Adrenal gland (tissue), 5 donors: ENCODE measurements at regions not wholly inside any gene's neighbourhood (a gene's known extent, or its start where the extent isn't known, plus 50 kb on each side); places are given as distances from the start of the nearest gene placed in this dataset.

ENCODE experiments used
- POLR2A ChIP-seq, 2 donors: fragments of 450-650 bp; IDR thresholded peaks; one replicate each; pipeline ENCODE4 v1.6.1; 2017; ENCODE audit warnings: antibody characterized with exemption in 2 of 2, mild to moderate bottlenecking in 2 of 2, moderate library complexity in 1 of 2
- TF ChIP-seq, protein P1 (sequence below), 6 experiments: fragments of 450-650 bp in 4 of 6; fragments of 200-600 bp in 2 of 6; sonication (generic) in 1 of 6; IDR thresholded peaks; 1 replicate in 5 of 6; 2 replicates in 1 of 6; pipeline versions ENCODE4 v1.5.1 to v1.8.0; 2016 to 2021; ENCODE audit warnings: antibody characterized with exemption in 6 of 6, mild to moderate bottlenecking in 2 of 6, moderate library complexity in 1 of 6
- donor health status: DM: no; HTN: no; CAD: no.

- TF ChIP-seq, protein P1, sequence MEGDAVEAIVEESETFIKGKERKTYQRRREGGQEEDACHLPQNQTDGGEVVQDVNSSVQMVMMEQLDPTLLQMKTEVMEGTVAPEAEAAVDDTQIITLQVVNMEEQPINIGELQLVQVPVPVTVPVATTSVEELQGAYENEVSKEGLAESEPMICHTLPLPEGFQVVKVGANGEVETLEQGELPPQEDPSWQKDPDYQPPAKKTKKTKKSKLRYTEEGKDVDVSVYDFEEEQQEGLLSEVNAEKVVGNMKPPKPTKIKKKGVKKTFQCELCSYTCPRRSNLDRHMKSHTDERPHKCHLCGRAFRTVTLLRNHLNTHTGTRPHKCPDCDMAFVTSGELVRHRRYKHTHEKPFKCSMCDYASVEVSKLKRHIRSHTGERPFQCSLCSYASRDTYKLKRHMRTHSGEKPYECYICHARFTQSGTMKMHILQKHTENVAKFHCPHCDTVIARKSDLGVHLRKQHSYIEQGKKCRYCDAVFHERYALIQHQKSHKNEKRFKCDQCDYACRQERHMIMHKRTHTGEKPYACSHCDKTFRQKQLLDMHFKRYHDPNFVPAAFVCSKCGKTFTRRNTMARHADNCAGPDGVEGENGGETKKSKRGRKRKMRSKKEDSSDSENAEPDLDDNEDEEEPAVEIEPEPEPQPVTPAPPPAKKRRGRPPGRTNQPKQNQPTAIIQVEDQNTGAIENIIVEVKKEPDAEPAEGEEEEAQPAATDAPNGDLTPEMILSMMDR (IDR thresholded peaks at IDR 0.05): no peak
- no peak for TF ChIP-seq POLR2A (IDR thresholded peaks at IDR 0.05)
Observed at GRCh38 chr20:40249805-40250204, 439.2 kb downstream of the MAFB start.
